H54 (cell line): ENCODE measurements at regions not wholly inside any gene's neighbourhood (a gene's known extent, or its start where the extent isn't known, plus 50 kb on each side); places are given as distances from the start of the nearest gene placed in this dataset.

Experiments
- DNase-seq: peaks from one replicate; pipeline ENCODE4 v3.0.0; 2011; ENCODE audit warnings: low spot score, mixed read lengths; ENCODE audit not compliant: insufficient read length
- FAIRE-seq: peaks from 3 replicates; lab custom pipeline; 2011; peaks lifted over from hg19 to GRCh38; lab: Jason Lieb, UNC
- POLR2A ChIP-seq: IDR thresholded peaks from 2 replicates; pipeline ENCODE4 v1.6.1; 2011; ENCODE audit warnings: low read depth, mild to moderate bottlenecking, low read length

GRCh38 chr4:133068083-133068482 is 81.0 kb upstream of the PCDH10 start:
- no peak for TF ChIP-seq POLR2A
- no peak for DNase-seq
- no peak for FAIRE-seq

- TF ChIP-seq POLR2A = no peak
- no peak for DNase-seq
- FAIRE-seq = no peak
Measured at GRCh38 chr4:133081246-133081645, 67.8 kb upstream of the PCDH10 start.

- no peak for FAIRE-seq
- TF ChIP-seq POLR2A = no peak
- DNase-seq = no peak
Measured at GRCh38 chr4:133084421-133084820, 64.7 kb upstream of the PCDH10 start.

GRCh38 chr4:133095591-133095990 is 53.5 kb upstream of the PCDH10 start:
- TF ChIP-seq POLR2A = no peak
- FAIRE-seq (no peak), DNase-seq (no peak)

GRCh38 chr4:133096972-133097371 is 52.1 kb upstream of the PCDH10 start:
- no peak for DNase-seq
- no peak for TF ChIP-seq POLR2A
- no peak for FAIRE-seq
